Dendritic cell treated with granulocyte-macrophage colony-stimulating factor and Interleukin-4, amounts not matched to agents 40 ng/mL and 50 ng/mL, for 4 days (primary cell): ENCODE measurements at regions not wholly inside any gene's neighbourhood (a gene's known extent, or its start where the extent isn't known, plus 50 kb on each side); places are given as distances from the start of the nearest gene placed in this dataset.

Experiments
- H3K27ac Mint-ChIP-seq: one replicate; pipeline ENCODE4 v1.8.0; 2022; ENCODE audit warnings: mild to moderate bottlenecking, mixed read lengths
- H3K27me3 Mint-ChIP-seq: one replicate; pipeline ENCODE4 v1.8.0; 2022; ENCODE audit warnings: mild to moderate bottlenecking, mixed read lengths
- H3K36me3 Mint-ChIP-seq: one replicate; pipeline ENCODE4 v1.8.0; 2022; ENCODE audit warnings: low read depth, mixed read lengths
- H3K4me1 Mint-ChIP-seq: one replicate; pipeline ENCODE4 v1.8.0; 2022; ENCODE audit warnings: low read depth, mixed read lengths
- H3K4me3 Mint-ChIP-seq: one replicate; pipeline ENCODE4 v1.8.0; 2022; ENCODE audit warnings: mild to moderate bottlenecking, moderate library complexity, mixed read lengths
- H3K9me3 Mint-ChIP-seq: one replicate; pipeline ENCODE4 v1.8.0; 2022; ENCODE audit warnings: mixed read lengths
- intact Hi-C: fragments of 100-400 bp; cut with micrococcal nuclease; formaldehyde crosslinking; loops from one replicate; pipeline ENCODE4 v1.15.0; 2022

GRCh38 chr7:131061818-131062217 is 265.9 kb upstream of the MKLN1 start:
- no peak overlapping the region for H3K4me3 Mint-ChIP-seq
- H3K27ac Mint-ChIP-seq: no peak overlapping the region
- H3K9me3 Mint-ChIP-seq: peaks cover 7% of the 10 kb centered on the region
- intact Hi-C loops: loop anchor here (5.0 kb wide), 1 partner anchor 40 kb away; no protein-coding TSS in a partner anchor
- peaks cover 9% of the 10 kb centered on the region for H3K4me1 Mint-ChIP-seq
- H3K36me3 Mint-ChIP-seq: peaks cover 29% of the 10 kb centered on the region
- H3K27me3 Mint-ChIP-seq: no peaks in the 10 kb centered on the region

GRCh38 chr7:131066635-131067034 is 261.0 kb upstream of the MKLN1 start:
- intact Hi-C loops: no loop called here
- Mint-ChIP-seq H3K27me3 (no peaks in the 10 kb centered on the region), H3K4me1 (peaks cover 21% of the 10 kb centered on the region), H3K36me3 (peaks cover 24% of the 10 kb centered on the region), H3K27ac (no peak overlapping the region), H3K4me3 (no peak overlapping the region), H3K9me3 (no peaks in the 10 kb centered on the region)

- intact Hi-C loops: no loop called here
- H3K9me3 Mint-ChIP-seq: no peaks in the 10 kb centered on the region
- no peaks in the 10 kb centered on the region for H3K27me3 Mint-ChIP-seq
- H3K4me3 Mint-ChIP-seq: no peak overlapping the region
- H3K4me1 Mint-ChIP-seq: peaks cover 21% of the 10 kb centered on the region
- no peak overlapping the region for H3K27ac Mint-ChIP-seq
- H3K36me3 Mint-ChIP-seq: peaks cover 24% of the 10 kb centered on the region
Observed at GRCh38 chr7:131067220-131067619, 260.5 kb upstream of the MKLN1 start.

GRCh38 chr7:131068604-131069021 is 259.1 kb upstream of the MKLN1 start:
- intact Hi-C loops: loop anchor here (2.0 kb wide), 1 partner anchor 356 kb away; no protein-coding TSS in a partner anchor
- Mint-ChIP-seq H3K27me3 (no peaks in the 10 kb centered on the region), H3K27ac (no peak overlapping the region), H3K9me3 (no peaks in the 10 kb centered on the region), H3K36me3 (peaks cover 29% of the 10 kb centered on the region), H3K4me1 (peaks cover 26% of the 10 kb centered on the region), H3K4me3 (no peak overlapping the region)

- H3K9me3 Mint-ChIP-seq: no peaks in the 10 kb centered on the region
- H3K36me3 Mint-ChIP-seq: peaks cover 53% of the 10 kb centered on the region
- intact Hi-C loops: loop anchor here (10.0 kb wide), 1 partner anchor 253 kb away; the partner anchor contains the start of gene MKLN1
- H3K4me1 Mint-ChIP-seq: peaks cover 44% of the 10 kb centered on the region
- no peak overlapping the region for H3K4me3 Mint-ChIP-seq
- H3K27ac Mint-ChIP-seq: no peak overlapping the region
- no peaks in the 10 kb centered on the region for H3K27me3 Mint-ChIP-seq
Observed at GRCh38 chr7:131071786-131072504, 255.7 kb upstream of the MKLN1 start.

GRCh38 chr7:131072505-131073091 is 255.1 kb upstream of the MKLN1 start:
- Mint-ChIP-seq H3K27ac (no peak overlapping the region), H3K9me3 (no peaks in the 10 kb centered on the region), H3K27me3 (no peaks in the 10 kb centered on the region), H3K4me3 (no peak overlapping the region), H3K4me1 (peaks cover 38% of the 10 kb centered on the region), H3K36me3 (peaks cover 47% of the 10 kb centered on the region)
- intact Hi-C loops: loop anchor here (10.0 kb wide), 1 partner anchor 252 kb away; the partner anchor contains the start of gene MKLN1

- intact Hi-C loops: loop anchor here (10.0 kb wide), 1 partner anchor 251 kb away; the partner anchor contains the start of gene MKLN1
- H3K27ac Mint-ChIP-seq: no peak overlapping the region
Observed at GRCh38 chr7:131074043-131074442, 253.6 kb upstream of the MKLN1 start.

GRCh38 chr7:131074585-131074984 is 253.1 kb upstream of the MKLN1 start:
- H3K9me3 Mint-ChIP-seq: no peaks in the 10 kb centered on the region
- peaks cover 38% of the 10 kb centered on the region for H3K36me3 Mint-ChIP-seq
- no peaks in the 10 kb centered on the region for H3K27me3 Mint-ChIP-seq
- H3K27ac Mint-ChIP-seq: no peak overlapping the region
- intact Hi-C loops: loop anchor here (10.0 kb wide), 1 partner anchor 250 kb away; the partner anchor contains the start of gene MKLN1
- no peak overlapping the region for H3K4me3 Mint-ChIP-seq
- peaks cover 25% of the 10 kb centered on the region for H3K4me1 Mint-ChIP-seq

More at GRCh38 chr7:131074043-131074442, 253.6 kb upstream of the MKLN1 start:
- Mint-ChIP-seq H3K9me3 (no peaks in the 10 kb centered on the region), H3K27me3 (no peaks in the 10 kb centered on the region), H3K4me3 (no peak overlapping the region), H3K4me1 (peaks cover 30% of the 10 kb centered on the region), H3K36me3 (peaks cover 38% of the 10 kb centered on the region)

- Mint-ChIP-seq H3K9me3 (no peaks in the 10 kb centered on the region), H3K4me3 (no peak overlapping the region), H3K27ac (no peak overlapping the region), H3K4me1 (peaks cover 24% of the 10 kb centered on the region), H3K27me3 (no peaks in the 10 kb centered on the region), H3K36me3 (peaks cover 38% of the 10 kb centered on the region)
- intact Hi-C loops: loop anchor here (10.0 kb wide), 1 partner anchor 249 kb away; the partner anchor contains the start of gene MKLN1
Observed at GRCh38 chr7:131075406-131075805, 252.3 kb upstream of the MKLN1 start.

- Mint-ChIP-seq H3K27me3 (no peaks in the 10 kb centered on the region), H3K36me3 (peaks cover 38% of the 10 kb centered on the region), H3K4me3 (no peak overlapping the region), H3K9me3 (no peaks in the 10 kb centered on the region), H3K4me1 (peaks cover 24% of the 10 kb centered on the region), H3K27ac (no peak overlapping the region)
- intact Hi-C loops: loop anchor here (10.0 kb wide), 1 partner anchor 249 kb away; the partner anchor contains the start of gene MKLN1
Observed at GRCh38 chr7:131076032-131076431, 251.6 kb upstream of the MKLN1 start.

GRCh38 chr7:131076711-131077181 is 250.9 kb upstream of the MKLN1 start:
- no peaks in the 10 kb centered on the region for H3K27me3 Mint-ChIP-seq
- intact Hi-C loops: loop anchor here (10.0 kb wide), 1 partner anchor 248 kb away; the partner anchor contains the start of gene MKLN1
- H3K36me3 Mint-ChIP-seq: peaks cover 38% of the 10 kb centered on the region
- no peak overlapping the region for H3K27ac Mint-ChIP-seq
- H3K4me1 Mint-ChIP-seq: peaks cover 24% of the 10 kb centered on the region
- H3K9me3 Mint-ChIP-seq: no peaks in the 10 kb centered on the region
- no peak overlapping the region for H3K4me3 Mint-ChIP-seq

- no peak overlapping the region for H3K4me3 Mint-ChIP-seq
- no peak overlapping the region for H3K27ac Mint-ChIP-seq
- H3K36me3 Mint-ChIP-seq: peaks cover 43% of the 10 kb centered on the region
- H3K27me3 Mint-ChIP-seq: no peaks in the 10 kb centered on the region
- H3K9me3 Mint-ChIP-seq: no peaks in the 10 kb centered on the region
- H3K4me1 Mint-ChIP-seq: peaks cover 27% of the 10 kb centered on the region
- intact Hi-C loops: loop anchor here (10.0 kb wide), 1 partner anchor 247 kb away; the partner anchor contains the start of gene MKLN1
Observed at GRCh38 chr7:131077735-131078134, 249.9 kb upstream of the MKLN1 start.

- Mint-ChIP-seq H3K36me3 (peaks cover 33% of the 10 kb centered on the region), H3K4me3 (no peak overlapping the region), H3K9me3 (no peaks in the 10 kb centered on the region), H3K4me1 (peaks cover 33% of the 10 kb centered on the region), H3K27ac (no peak overlapping the region), H3K27me3 (no peaks in the 10 kb centered on the region)
- intact Hi-C loops: no loop called here
Observed at GRCh38 chr7:131080754-131081153, 246.9 kb upstream of the MKLN1 start.

GRCh38 chr7:131081308-131081707 is 246.4 kb upstream of the MKLN1 start:
- peaks cover 28% of the 10 kb centered on the region for H3K36me3 Mint-ChIP-seq
- no peaks in the 10 kb centered on the region for H3K9me3 Mint-ChIP-seq
- H3K27me3 Mint-ChIP-seq: no peaks in the 10 kb centered on the region
- intact Hi-C loops: no loop called here
- peaks cover 27% of the 10 kb centered on the region for H3K4me1 Mint-ChIP-seq
- H3K4me3 Mint-ChIP-seq: no peak overlapping the region
- H3K27ac Mint-ChIP-seq: no peak overlapping the region
